GM19452 (cell line): ENCODE measurements at regions not wholly inside any gene's neighbourhood (a gene's known extent, or its start where the extent isn't known, plus 50 kb on each side); places are given as distances from the start of the nearest gene placed in this dataset.
"Not testable (repeated sequence)": the region's sequence is repeated elsewhere in the genome, so short reads cannot be mapped to it uniquely, and the experiment has no call there.

Experiments used
- ATAC-seq: cut with Tn5 transposase; IDR thresholded peaks from one replicate; pipeline ENCODE4 v1.9.1; 2021; ENCODE audit not compliant: unreplicated experiment

- no peak for ATAC-seq
Measured at GRCh38 chr12:34402228-34402898, 380.1 kb downstream of the ALG10 start.

- ATAC-seq: no peak
Measured at GRCh38 chr12:34402899-34403705, 380.8 kb downstream of the ALG10 start.

GRCh38 chr12:34403706-34404376 is 381.5 kb downstream of the ALG10 start:
- ATAC-seq: no peak

- no peak for ATAC-seq
Measured at GRCh38 chr12:34404377-34405285, 382.3 kb downstream of the ALG10 start.

- ATAC-seq: no peak
Measured at GRCh38 chr12:34405286-34406227, 383.3 kb downstream of the ALG10 start.

GRCh38 chr12:34406228-34406995 is 384.1 kb downstream of the ALG10 start:
- no peak for ATAC-seq

- no peak for ATAC-seq
Measured at GRCh38 chr12:34406996-34407300, 384.7 kb downstream of the ALG10 start.

GRCh38 chr12:34407813-34408212 is 385.5 kb downstream of the ALG10 start:
- no peak for ATAC-seq

GRCh38 chr12:34431509-34431908 is 409.2 kb downstream of the ALG10 start:
- not testable (repeated sequence) for ATAC-seq
